Activated naive CD4-positive, alpha-beta T cell (primary cell): ENCODE measurements at regions not wholly inside any gene's neighbourhood (a gene's known extent, or its start where the extent isn't known, plus 50 kb on each side); places are given as distances from the start of the nearest gene placed in this dataset.

Experiments
- DNase-seq, 4 experiments: peaks; one replicate each; lab custom pipeline; 2025; lab: John Stamatoyannopoulos, UW

GRCh38 chr6:28838634-28839442, 84.9 kb downstream of the TRIM27 start:
- peak; percentile 60 to 76 (median 66) for DNase-seq

GRCh38 chr6:28839443-28840120, 84.2 kb downstream of the TRIM27 start:
- no peak for DNase-seq

GRCh38 chr6:28841290-28841689, 82.5 kb downstream of the TRIM27 start:
- DNase-seq, result no peak

GRCh38 chr6:28848756-28849155, 75.0 kb downstream of the TRIM27 start:
- DNase-seq, result peak in 2 of 4 experiments; percentile 19 to 45
